Prostate gland (tissue), 2 donors: ENCODE measurements at regions not wholly inside any gene's neighbourhood (a gene's known extent, or its start where the extent isn't known, plus 50 kb on each side); places are given as distances from the start of the nearest gene placed in this dataset.

Experiments used
- CTCF ChIP-seq, 4 experiments: fragments of 200-600 bp in 2 of 4; fragments of 450-650 bp in 2 of 4; sonication (generic) in 2 of 4; IDR thresholded peaks; 1 replicate in 3 of 4; 2 replicates in 1 of 4; pipeline ENCODE4 v1.5.1; 2016 to 2019; ENCODE audit warnings: antibody characterized with exemption in 4 of 4, mild to moderate bottlenecking in 2 of 4, moderate library complexity in 2 of 4
- POLR2A ChIP-seq: fragments of 450-650 bp; IDR thresholded peaks from one replicate; pipeline ENCODE4 v1.6.1; 2016; ENCODE audit warnings: antibody characterized with exemption, mild to moderate bottlenecking
- POLR2AphosphoS5 ChIP-seq: sonication (generic); formaldehyde crosslinking; IDR thresholded peaks from one replicate; pipeline ENCODE4 v1.6.1; 2017; ENCODE audit warnings: antibody characterized with exemption

GRCh38 chrY:15455980-15456469 lies 931.7 kb downstream of the NLGN4Y start:
- TF ChIP-seq POLR2AphosphoS5 (peak; percentile 62), CTCF (IDR thresholded peaks at IDR 0.05) (no peak), POLR2A (no peak)
